Heart left ventricle (tissue), 13 donors: ENCODE measurements at regions not wholly inside any gene's neighbourhood (a gene's known extent, or its start where the extent isn't known, plus 50 kb on each side); places are given as distances from the start of the nearest gene placed in this dataset.

ENCODE experiments used
- CTCF ChIP-seq, 12 donors: fragments of 200-600 bp; sonication (generic) in 4 of 12; IDR thresholded peaks; one replicate each; pipeline versions ENCODE4 v1.5.0 to v1.8.0; 2018 to 2022; ENCODE audit warnings: antibody characterized with exemption in 12 of 12, mild to moderate bottlenecking in 5 of 12
- POLR2A ChIP-seq, 2 donors: fragments of 450-650 bp; IDR thresholded peaks; one replicate each; pipeline ENCODE4 v1.6.1; 2017; ENCODE audit warnings: antibody characterized with exemption in 2 of 2, mild to moderate bottlenecking in 2 of 2, moderate library complexity in 2 of 2
- donor health status: ischemic (EF 13 %, LVEDD 7.1; RV severe dilation, severe dysfunction).
- donor health status: DM: no; HTN: yes; CAD: no.
- donor health status: DM: no; HTN: no; CAD: no.
- donor health status: ischemic (EF 25% LVEDD 6.9; RV normal size, moderate dysfunction).
- donor health status: ischemic (EF 25% LVEDD 5.7; RV mildly dilated, moderate dysfunction).
- donor health status: ischemic (EF 35%, LVEDD 5.7; RV mildly dilated, moderate dysfunction).
- donor health status: nonischemic (EF 11% LVEDD 7.7; RV severe dilation, severe dysfunction).
- donor health status: DM: yes; HTN: yes; CAD: no.
- donor health status: PGD.
- donor health status: ischemic (EF 29% LVEDD 5.4; RV normal size, mild dysfunction).
- donor health status: nonischemic (EF 23%, LVEDD 6.1; RV moderate dilation, normal function).

GRCh38 chr6:163683105-163683622 lies 268.6 kb downstream of the QKI start:
- TF ChIP-seq CTCF (IDR thresholded peaks at IDR 0.05) (no peak), POLR2A (IDR thresholded peaks at IDR 0.05) (no peak)
